Naive thymus-derived CD4-positive, alpha-beta T cell (primary cell): ENCODE measurements at regions not wholly inside any gene's neighbourhood (a gene's known extent, or its start where the extent isn't known, plus 50 kb on each side); places are given as distances from the start of the nearest gene placed in this dataset.

Source experiments
- ATAC-seq: fragments of 150-1000 bp; cut with Tn5 transposase; 2 replicates; pipeline ENCODE4 v1.10.0; 2021; ENCODE audit warnings: mild to moderate bottlenecking, moderate library complexity
- CTCF ChIA-PET: fragments of 350-600 bp; sonication (Branson Sonifier 250); formaldehyde crosslinking; loops from one replicate; lab custom pipeline; 2021; ENCODE audit warnings: antibody characterized with exemption; lab: Charles Lee
- POLR2A ChIA-PET: fragments of 350-600 bp; sonication (Branson Sonifier 250); formaldehyde crosslinking; loops from one replicate; lab custom pipeline; 2021; ENCODE audit warnings: antibody characterized with exemption, inconsistent platforms; lab: Charles Lee
- DNase-seq, 9 donors: peaks; one replicate each; pipeline versions ENCODE4 v3.0.0 to v3.0.0-alpha.2; 2020 to 2022; ENCODE audit warnings: mixed read lengths in 1 of 9
- H3K27ac ChIP-seq: one replicate; pipeline ENCODE4 v1.7.0; 2013; ENCODE audit warnings: mild to moderate bottlenecking, low read depth, low read length, moderate library complexity
- H3K27me3 ChIP-seq, 2 donors: one replicate each; pipeline ENCODE4 v1.7.0; 2013; ENCODE audit warnings: low read length in 2 of 2, mild to moderate bottlenecking in 2 of 2, moderate library complexity in 2 of 2; ENCODE audit not compliant: control insufficient read depth in 2 of 2, insufficient read depth in 2 of 2
- H3K36me3 ChIP-seq, 3 experiments: 1 replicate in 2 of 3; 2 replicates in 1 of 3; pipeline ENCODE4 v1.7.0; 2013; ENCODE audit warnings: low read length in 3 of 3, mild to moderate bottlenecking in 3 of 3, moderate library complexity in 1 of 3; ENCODE audit not compliant: insufficient read depth in 3 of 3, control insufficient read depth in 2 of 3
- H3K4me1 ChIP-seq, 2 donors: one replicate each; pipeline ENCODE4 v1.7.0; 2013; ENCODE audit warnings: low read length in 2 of 2, mild to moderate bottlenecking in 2 of 2, moderate library complexity in 1 of 2; ENCODE audit not compliant: control insufficient read depth in 2 of 2, insufficient read depth in 2 of 2
- H3K4me3 ChIP-seq: 2 replicates; pipeline ENCODE4 v1.7.0; 2013; ENCODE audit warnings: mild to moderate bottlenecking, low read length
- H3K9me3 ChIP-seq, 3 experiments: 1 replicate in 2 of 3; 2 replicates in 1 of 3; pipeline ENCODE4 v1.7.0; 2013; ENCODE audit warnings: low read length in 3 of 3; ENCODE audit not compliant: control insufficient read depth in 2 of 3
- H3K27ac Mint-ChIP-seq, 9 donors: one replicate each; pipeline ENCODE4 v1.8.0; 2020 to 2022; ENCODE audit warnings: mixed read lengths in 9 of 9, mild to moderate bottlenecking in 8 of 9, moderate library complexity in 5 of 9, inconsistent platforms in 2 of 9
- H3K27me3 Mint-ChIP-seq, 5 donors: one replicate each; pipeline ENCODE4 v1.8.0; 2021 to 2022; ENCODE audit warnings: mixed read lengths in 5 of 5, mild to moderate bottlenecking in 1 of 5
- H3K36me3 Mint-ChIP-seq, 5 donors: one replicate each; pipeline ENCODE4 v1.8.0; 2020 to 2022; ENCODE audit warnings: mixed read lengths in 5 of 5, mild to moderate bottlenecking in 3 of 5, inconsistent platforms in 1 of 5
- H3K4me1 Mint-ChIP-seq, 7 donors: one replicate each; pipeline ENCODE4 v1.8.0; 2020 to 2022; ENCODE audit warnings: mixed read lengths in 7 of 7, mild to moderate bottlenecking in 3 of 7, inconsistent platforms in 1 of 7
- H3K4me3 Mint-ChIP-seq, 10 donors: one replicate each; pipeline ENCODE4 v1.8.0; 2020 to 2022; ENCODE audit warnings: mild to moderate bottlenecking in 10 of 10, mixed read lengths in 10 of 10, moderate library complexity in 6 of 10, inconsistent platforms in 2 of 10
- H3K9me3 Mint-ChIP-seq, 11 donors: one replicate each; pipeline ENCODE4 v1.8.0; 2020 to 2022; ENCODE audit warnings: mixed read lengths in 11 of 11, mild to moderate bottlenecking in 4 of 11, inconsistent platforms in 1 of 11, moderate library complexity in 1 of 11
- intact Hi-C, 2 donors: fragments of 100-400 bp; cut with micrococcal nuclease; formaldehyde crosslinking; loops; one replicate each; pipeline ENCODE4 v1.15.1; 2023

DNA sequence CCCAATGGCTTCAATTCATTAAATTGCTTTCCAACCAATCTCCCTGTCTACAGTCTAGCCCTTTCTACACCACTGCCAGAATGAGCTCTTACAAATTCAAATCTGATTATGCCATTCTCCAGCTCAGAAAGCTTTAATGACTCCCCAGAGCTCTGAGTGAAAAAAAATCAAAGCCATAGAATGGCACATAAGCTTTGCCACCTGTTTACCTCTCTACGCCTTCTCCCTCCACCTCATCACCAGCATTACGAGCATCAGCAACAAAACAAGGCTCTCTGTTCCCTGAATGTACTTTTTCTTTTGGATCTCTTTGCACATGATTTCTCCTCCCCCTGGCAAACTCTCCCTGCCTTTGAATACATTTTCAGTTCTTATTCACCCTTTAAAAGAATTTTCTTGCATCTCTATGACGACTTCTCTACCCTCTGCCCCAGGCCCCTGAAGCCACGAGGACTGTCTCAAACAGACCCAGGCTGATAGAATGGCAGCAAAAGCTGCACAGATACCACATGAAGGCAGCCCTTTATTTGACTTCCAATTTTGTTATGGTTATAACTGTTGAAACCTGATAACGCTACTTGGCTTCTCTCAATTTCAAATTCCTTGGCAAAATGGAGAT, 516.0 kb downstream of the PCDH7 start:
- H3K9me3 ChIP-seq: no peaks in the 10 kb centered on the region
- ChIA-PET POLR2A (no interaction called here), CTCF (no interaction called here)
- H3K9me3 Mint-ChIP-seq: peaks cover 0 to 8% (median 5%) of the 10 kb centered on the region in 11 donors
- no peaks in the 10 kb centered on the region for H3K27me3 ChIP-seq
- H3K36me3 Mint-ChIP-seq: no peaks in the 10 kb centered on the region
- H3K27ac Mint-ChIP-seq: no peak overlapping the region
- intact Hi-C loops: no loop called here
- H3K4me3 ChIP-seq: no peak overlapping the region
- H3K4me1 ChIP-seq: no peaks in the 10 kb centered on the region
- H3K27me3 Mint-ChIP-seq: no peaks in the 10 kb centered on the region
- ATAC-seq (no peak), DNase-seq (no peak)
- no peaks in the 10 kb centered on the region for H3K4me1 Mint-ChIP-seq
- H3K27ac ChIP-seq: no peak overlapping the region
- H3K4me3 Mint-ChIP-seq: no peak overlapping the region
- H3K36me3 ChIP-seq: no peaks in the 10 kb centered on the region

DNA sequence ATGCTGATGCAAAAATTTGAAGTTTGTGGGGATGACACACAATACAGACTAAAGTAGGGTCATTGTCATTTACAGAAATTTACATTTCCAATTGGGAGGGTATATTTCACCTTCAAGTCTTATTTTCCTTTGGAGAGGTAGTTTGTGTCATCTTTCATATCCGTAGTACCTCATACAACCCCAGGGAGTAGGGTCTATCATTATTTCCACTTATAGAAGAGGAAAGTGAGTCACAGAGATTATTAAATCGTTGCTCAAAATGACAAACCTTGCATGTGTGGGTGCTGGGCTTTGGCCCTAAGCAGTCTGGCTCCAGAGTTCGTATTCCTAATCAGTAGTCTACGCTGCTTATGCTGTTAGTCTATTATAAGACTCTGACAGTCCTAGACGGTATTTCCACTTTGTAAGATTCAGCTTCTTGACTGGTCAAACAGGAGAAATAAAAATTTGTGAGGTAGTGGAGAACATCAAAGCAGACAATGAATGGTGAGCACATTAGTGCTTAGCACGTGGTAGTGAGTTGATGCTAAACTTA, 516.5 kb downstream of the PCDH7 start:
- H3K4me3 Mint-ChIP-seq: no peak overlapping the region
- Histone ChIP-seq H3K4me3 (no peak overlapping the region), H3K27me3 (no peaks in the 10 kb centered on the region), H3K9me3 (no peaks in the 10 kb centered on the region), H3K4me1 (no peaks in the 10 kb centered on the region), H3K27ac (no peak overlapping the region), H3K36me3 (no peaks in the 10 kb centered on the region)
- H3K4me1 Mint-ChIP-seq: no peaks in the 10 kb centered on the region
- ChIA-PET CTCF (no interaction called here), POLR2A (no interaction called here)
- intact Hi-C loops: no loop called here
- no peaks in the 10 kb centered on the region for H3K36me3 Mint-ChIP-seq
- no peaks in the 10 kb centered on the region for H3K27me3 Mint-ChIP-seq
- DNase-seq (no peak), ATAC-seq (no peak)
- H3K27ac Mint-ChIP-seq: no peak overlapping the region
- peaks cover 0 to 14% (median 8%) of the 10 kb centered on the region in 11 donors for H3K9me3 Mint-ChIP-seq

DNA sequence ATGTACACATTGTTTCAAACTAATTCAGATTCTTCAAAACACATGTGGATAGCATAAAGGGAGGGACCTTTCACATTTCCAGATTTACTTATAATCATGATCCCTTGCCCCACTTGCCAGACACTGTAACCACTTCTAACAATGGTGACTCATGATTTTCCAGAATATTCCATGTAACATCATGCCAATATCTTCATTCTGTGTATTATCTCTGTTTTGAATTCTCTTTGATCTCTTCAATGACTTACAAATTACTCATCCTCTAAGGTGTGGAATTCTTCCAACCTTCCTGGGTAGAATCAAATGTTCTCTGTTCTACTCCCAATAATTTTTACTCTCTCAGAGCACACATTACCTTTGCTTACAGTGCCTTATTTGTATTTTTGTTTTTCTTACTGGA, 517.1 kb downstream of the PCDH7 start:
- H3K4me3 ChIP-seq: no peak overlapping the region
- Mint-ChIP-seq H3K36me3 (no peaks in the 10 kb centered on the region), H3K27ac (no peak overlapping the region), H3K4me3 (no peak overlapping the region), H3K27me3 (no peaks in the 10 kb centered on the region), H3K4me1 (no peaks in the 10 kb centered on the region), H3K9me3 (peaks cover 0 to 14% (median 6%) of the 10 kb centered on the region in 11 donors)
- H3K9me3 ChIP-seq: no peaks in the 10 kb centered on the region
- no peaks in the 10 kb centered on the region for H3K36me3 ChIP-seq
- ChIA-PET CTCF (no interaction called here), POLR2A (no interaction called here)
- DNase-seq (no peak), ATAC-seq (no peak)
- no peak overlapping the region for H3K27ac ChIP-seq
- no peaks in the 10 kb centered on the region for H3K27me3 ChIP-seq
- no peaks in the 10 kb centered on the region for H3K4me1 ChIP-seq
- intact Hi-C loops: no loop called here

DNA sequence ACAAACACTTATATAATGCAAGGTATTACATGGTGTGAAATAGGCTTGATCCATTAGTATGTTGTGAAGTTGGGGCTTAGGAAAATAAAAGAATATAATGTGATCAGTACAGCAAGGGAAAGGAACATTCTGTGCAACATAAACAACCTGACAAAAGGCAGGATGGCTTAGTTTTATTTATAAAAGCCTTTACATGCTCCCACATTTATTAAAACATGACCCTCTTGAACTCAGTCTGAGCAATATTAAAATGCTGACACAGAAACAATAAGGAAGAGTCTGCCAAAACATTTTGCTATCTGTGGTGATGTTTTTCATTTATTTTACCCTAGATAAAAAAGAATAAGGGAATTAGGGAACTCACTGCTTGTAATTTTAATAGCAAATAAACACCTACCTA, 519.7 kb downstream of the PCDH7 start:
- no peaks in the 10 kb centered on the region for H3K36me3 Mint-ChIP-seq
- no peaks in the 10 kb centered on the region for H3K4me1 ChIP-seq
- no peak overlapping the region for H3K4me3 Mint-ChIP-seq
- no peak overlapping the region for H3K27ac Mint-ChIP-seq
- H3K9me3 ChIP-seq: no peaks in the 10 kb centered on the region
- ChIA-PET CTCF (no interaction called here), POLR2A (no interaction called here)
- H3K27me3 ChIP-seq: no peaks in the 10 kb centered on the region
- no peak for ATAC-seq
- H3K4me1 Mint-ChIP-seq: no peaks in the 10 kb centered on the region
- intact Hi-C loops: no loop called here
- H3K27ac ChIP-seq: no peak overlapping the region
- peaks cover 2 to 15% (median 11%) of the 10 kb centered on the region in 11 donors for H3K9me3 Mint-ChIP-seq
- H3K36me3 ChIP-seq: no peaks in the 10 kb centered on the region
- no peak overlapping the region for H3K4me3 ChIP-seq
- DNase-seq: no peak
- no peaks in the 10 kb centered on the region for H3K27me3 Mint-ChIP-seq

DNA sequence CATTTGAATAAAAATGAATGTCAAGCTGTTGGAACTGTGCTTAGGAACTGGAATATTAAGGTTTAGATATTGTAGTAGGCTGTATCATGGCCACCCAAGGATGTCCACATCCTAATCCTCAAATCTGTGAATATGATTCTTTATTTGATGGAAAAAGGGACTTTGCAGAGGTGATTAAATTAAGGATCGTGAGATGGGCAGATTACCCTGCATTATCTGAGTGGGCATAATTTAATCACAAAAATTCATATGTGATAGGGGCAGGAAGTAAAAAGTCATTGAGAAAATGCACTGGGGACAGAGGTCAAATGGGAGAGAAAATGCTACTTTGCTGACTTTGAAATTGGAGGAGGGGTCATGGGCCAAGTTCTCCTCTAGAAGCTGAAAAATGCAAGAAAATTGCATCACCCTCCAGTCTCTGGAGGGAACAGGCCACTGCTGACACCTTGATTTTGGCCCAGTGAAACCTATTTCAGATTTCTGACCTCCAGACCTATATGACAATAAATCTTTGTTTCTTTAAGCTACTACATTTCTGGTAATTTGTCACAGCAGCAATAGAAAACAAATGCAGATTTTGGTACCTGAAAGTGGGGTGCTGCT, 521.4 kb downstream of the PCDH7 start:
- H3K4me3 Mint-ChIP-seq: no peak overlapping the region
- no peaks in the 10 kb centered on the region for H3K4me1 ChIP-seq
- H3K27ac ChIP-seq: no peak overlapping the region
- no peak overlapping the region for H3K4me3 ChIP-seq
- H3K9me3 ChIP-seq: no peaks in the 10 kb centered on the region
- intact Hi-C loops: no loop called here
- H3K27me3 Mint-ChIP-seq: no peaks in the 10 kb centered on the region
- no peak overlapping the region for H3K27ac Mint-ChIP-seq
- no peaks in the 10 kb centered on the region for H3K27me3 ChIP-seq
- no peaks in the 10 kb centered on the region for H3K36me3 ChIP-seq
- ATAC-seq (no peak), DNase-seq (no peak)
- CTCF ChIA-PET: no interaction called here
- no peaks in the 10 kb centered on the region for H3K36me3 Mint-ChIP-seq
- peaks cover 0 to 16% (median 8%) of the 10 kb centered on the region in 11 donors for H3K9me3 Mint-ChIP-seq
- POLR2A ChIA-PET: no interaction called here
- H3K4me1 Mint-ChIP-seq: no peaks in the 10 kb centered on the region

DNA sequence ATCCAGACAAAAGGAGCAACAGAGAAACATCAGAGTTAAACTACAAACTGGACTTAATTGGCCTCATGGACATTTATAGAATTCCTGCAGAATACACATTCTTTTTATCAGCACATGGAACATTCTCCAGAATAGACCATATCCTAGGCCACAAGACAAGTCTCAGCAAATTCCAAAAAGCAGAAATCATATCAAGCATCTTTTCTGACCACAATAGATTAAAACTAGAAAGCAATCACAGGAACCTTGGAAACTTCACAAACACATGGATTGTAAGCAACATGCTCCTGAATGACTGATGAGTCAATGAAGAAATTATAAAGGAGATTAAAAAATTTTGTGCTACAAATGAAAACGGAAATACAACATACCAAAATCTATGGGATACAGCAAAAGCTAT, 526.7 kb downstream of the PCDH7 start:
- Histone ChIP-seq H3K4me1 (no peaks in the 10 kb centered on the region), H3K36me3 (no peaks in the 10 kb centered on the region), H3K4me3 (no peak overlapping the region), H3K27me3 (no peaks in the 10 kb centered on the region), H3K9me3 (no peaks in the 10 kb centered on the region), H3K27ac (no peak overlapping the region)
- no peaks in the 10 kb centered on the region for H3K27me3 Mint-ChIP-seq
- ChIA-PET CTCF (no interaction called here), POLR2A (no interaction called here)
- H3K9me3 Mint-ChIP-seq: peaks cover 4 to 25% (median 7%) of the 10 kb centered on the region in 11 donors
- DNase-seq (no peak), ATAC-seq (no peak)
- no peaks in the 10 kb centered on the region for H3K4me1 Mint-ChIP-seq
- H3K36me3 Mint-ChIP-seq: no peaks in the 10 kb centered on the region
- no peak overlapping the region for H3K27ac Mint-ChIP-seq
- intact Hi-C loops: no loop called here
- H3K4me3 Mint-ChIP-seq: no peak overlapping the region

DNA sequence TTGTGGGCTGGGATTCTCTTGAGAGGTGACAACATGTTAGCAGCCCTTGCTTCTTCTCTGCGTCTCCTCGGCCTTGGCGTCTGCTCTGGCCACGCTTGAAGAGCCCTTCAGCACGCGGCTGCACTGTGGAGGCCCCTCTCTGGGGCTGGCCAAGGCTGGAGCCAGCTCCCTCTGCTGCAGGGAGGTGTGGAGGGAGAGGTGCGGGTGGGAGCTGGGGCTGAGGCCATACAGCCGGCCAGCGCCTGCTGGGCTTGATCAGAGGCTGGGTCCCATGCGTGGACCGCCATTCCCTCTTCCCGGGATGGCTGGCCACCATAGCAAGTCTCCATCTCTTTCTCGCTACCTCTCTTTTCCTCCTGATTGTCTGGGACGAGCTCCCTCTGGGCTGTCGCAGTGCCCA, 539.0 kb downstream of the PCDH7 start:
- no peaks in the 10 kb centered on the region for H3K4me1 Mint-ChIP-seq
- no peak overlapping the region for H3K27ac Mint-ChIP-seq
- no peaks in the 10 kb centered on the region for H3K4me1 ChIP-seq
- H3K27me3 ChIP-seq: no peaks in the 10 kb centered on the region
- DNase-seq (no peak), ATAC-seq (no peak)
- no peak overlapping the region for H3K4me3 ChIP-seq
- H3K4me3 Mint-ChIP-seq: no peak overlapping the region
- H3K9me3 ChIP-seq: peaks cover 0 to 7% (median 0%) of the 10 kb centered on the region in 3 experiments
- CTCF ChIA-PET: no interaction called here
- no peak overlapping the region for H3K27ac ChIP-seq
- intact Hi-C loops: no loop called here
- POLR2A ChIA-PET: no interaction called here
- H3K36me3 Mint-ChIP-seq: no peaks in the 10 kb centered on the region
- H3K9me3 Mint-ChIP-seq: peaks cover 2 to 29% (median 11%) of the 10 kb centered on the region in 11 donors
- no peaks in the 10 kb centered on the region for H3K27me3 Mint-ChIP-seq
- H3K36me3 ChIP-seq: no peaks in the 10 kb centered on the region
